KMS-11 (cell line): ENCODE measurements at regions not wholly inside any gene's neighbourhood (a gene's known extent, or its start where the extent isn't known, plus 50 kb on each side); places are given as distances from the start of the nearest gene placed in this dataset.

Experiments
- H2AFZ ChIP-seq: fragments of 200-600 bp; sonication (generic); 2 replicates; pipeline ENCODE4 v1.6.1; 2016; ENCODE audit warnings: antibody characterized with exemption, mixed run types, low read depth
- H3K27ac ChIP-seq: fragments of 200-600 bp; sonication (generic); 2 replicates; pipeline ENCODE4 v1.6.1; 2016; ENCODE audit warnings: mild to moderate bottlenecking, mixed run types
- H3K27me3 ChIP-seq: fragments of 200-600 bp; sonication (generic); 2 replicates; pipeline ENCODE4 v1.6.1; 2017; ENCODE audit warnings: mild to moderate bottlenecking, low read depth, mixed run types, moderate library complexity; ENCODE audit not compliant: insufficient read depth
- H3K36me3 ChIP-seq: fragments of 200-600 bp; sonication (generic); 2 replicates; pipeline ENCODE4 v1.6.1; 2017; ENCODE audit warnings: mild to moderate bottlenecking, mixed run types; ENCODE audit not compliant: insufficient read depth
- H3K4me1 ChIP-seq: fragments of 200-600 bp; sonication (generic); 2 replicates; pipeline ENCODE4 v1.6.1; 2016; ENCODE audit warnings: mild to moderate bottlenecking, low read depth, mixed run types; ENCODE audit not compliant: poor library complexity, severe bottlenecking
- H3K4me2 ChIP-seq: fragments of 200-600 bp; sonication (generic); 2 replicates; pipeline ENCODE4 v1.7.0; 2016; ENCODE audit warnings: mild to moderate bottlenecking, mixed run types
- H3K4me3 ChIP-seq: fragments of 200-600 bp; sonication (generic); IDR thresholded peaks from 2 replicates; pipeline ENCODE4 v1.6.1; 2017; ENCODE audit warnings: low read depth, low read length, mixed read lengths; ENCODE audit not compliant: insufficient read depth
- H3K79me2 ChIP-seq: fragments of 200-600 bp; sonication (generic); 2 replicates; pipeline ENCODE4 v1.6.1; 2016; ENCODE audit warnings: low read depth, mixed run types; ENCODE audit not compliant: insufficient read depth
- H3K9ac ChIP-seq: fragments of 200-600 bp; sonication (generic); 2 replicates; pipeline ENCODE4 v1.6.1; 2016; ENCODE audit warnings: mild to moderate bottlenecking, mixed run types
- H4K20me1 ChIP-seq: fragments of 200-600 bp; sonication (generic); 2 replicates; pipeline ENCODE4 v1.6.1; 2016; ENCODE audit warnings: mild to moderate bottlenecking, mixed run types; ENCODE audit not compliant: insufficient read depth
- CTCF ChIP-seq: fragments of 200-600 bp; sonication (generic); conservative IDR thresholded peaks from 2 replicates; pipeline ENCODE4 v1.6.1; 2017; ENCODE audit warnings: low read depth, mild to moderate bottlenecking, antibody characterized with exemption, low read length, moderate library complexity, mixed read lengths

DNA sequence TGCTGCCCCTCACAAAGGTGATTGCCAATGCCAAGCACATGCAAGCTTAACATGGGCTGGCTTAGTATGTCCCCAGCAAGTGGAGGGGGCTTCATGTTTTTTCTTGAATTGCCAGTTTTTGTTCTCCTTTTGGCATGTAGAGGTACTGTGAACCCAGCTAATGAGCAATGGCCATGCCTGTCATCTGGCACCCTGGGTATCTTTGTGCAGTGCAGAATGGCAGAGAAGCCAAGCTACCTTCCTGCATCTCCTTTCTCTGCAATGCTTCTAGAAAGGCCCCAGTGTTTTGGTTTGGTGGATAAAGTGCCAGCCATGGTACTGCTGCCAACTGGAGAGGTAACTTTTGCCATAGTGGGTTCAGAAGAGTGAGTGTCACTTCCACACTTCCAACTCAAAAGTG lies 576.9 kb downstream of the CMPK2 start:
- H3K4me1 ChIP-seq = no peaks in the 10 kb centered on the region
- no peak overlapping the region for H3K4me3 ChIP-seq
- H3K79me2 ChIP-seq = no peaks in the 10 kb centered on the region
- no peaks in the 10 kb centered on the region for H3K36me3 ChIP-seq
- no peaks in the 10 kb centered on the region for H3K27me3 ChIP-seq
- no peak for TF ChIP-seq CTCF
- H3K9ac ChIP-seq = no peak overlapping the region
- H3K4me2 ChIP-seq = no peak overlapping the region
- H4K20me1 ChIP-seq = no peaks in the 10 kb centered on the region
- no peak overlapping the region for H2AFZ ChIP-seq
- H3K27ac ChIP-seq = no peak overlapping the region

- Histone ChIP-seq H3K79me2 (no peaks in the 10 kb centered on the region), H3K27me3 (no peaks in the 10 kb centered on the region), H3K4me1 (no peaks in the 10 kb centered on the region), H3K4me3 (no peak overlapping the region), H2AFZ (no peak overlapping the region), H4K20me1 (no peaks in the 10 kb centered on the region), H3K36me3 (no peaks in the 10 kb centered on the region), H3K9ac (no peak overlapping the region), H3K4me2 (no peak overlapping the region), H3K27ac (no peak overlapping the region)
- TF ChIP-seq CTCF = no peak
Measured at GRCh38 chr2:6290217-6291015, 575.3 kb downstream of the CMPK2 start.

- no peak overlapping the region for H3K27ac ChIP-seq
- no peak overlapping the region for H2AFZ ChIP-seq
- H3K4me2 ChIP-seq = no peak overlapping the region
- no peaks in the 10 kb centered on the region for H3K27me3 ChIP-seq
- H3K79me2 ChIP-seq = no peaks in the 10 kb centered on the region
- H3K4me1 ChIP-seq = no peaks in the 10 kb centered on the region
- no peak for TF ChIP-seq CTCF
- H3K36me3 ChIP-seq = no peaks in the 10 kb centered on the region
- no peaks in the 10 kb centered on the region for H4K20me1 ChIP-seq
- no peak overlapping the region for H3K4me3 ChIP-seq
- H3K9ac ChIP-seq = no peak overlapping the region
Measured at GRCh38 chr2:6294791-6295190, 570.9 kb downstream of the CMPK2 start.

DNA sequence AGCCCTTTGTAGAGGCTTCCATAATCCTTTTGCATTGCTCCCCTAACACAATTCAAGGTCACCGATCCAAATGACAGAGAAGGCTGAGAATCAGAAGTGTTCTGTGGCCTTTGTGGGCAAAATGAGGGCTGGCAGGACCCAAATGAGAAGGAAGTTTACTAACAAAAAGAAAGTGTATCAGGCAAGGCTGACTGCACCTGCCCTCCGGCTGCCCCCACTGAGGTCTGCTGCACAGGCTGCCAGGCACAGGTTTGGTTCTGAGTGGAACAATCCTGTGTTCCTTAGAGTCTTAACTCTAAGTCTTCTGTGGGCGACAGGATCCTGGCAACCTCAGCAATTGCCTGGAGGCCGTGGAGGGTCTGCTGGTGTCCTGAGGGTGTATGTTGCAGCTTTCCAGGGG lies 568.5 kb downstream of the CMPK2 start:
- H4K20me1 ChIP-seq = no peaks in the 10 kb centered on the region
- no peak overlapping the region for H3K27ac ChIP-seq
- H3K27me3 ChIP-seq = no peaks in the 10 kb centered on the region
- H3K4me3 ChIP-seq = no peak overlapping the region
- H2AFZ ChIP-seq = no peak overlapping the region
- H3K36me3 ChIP-seq = no peaks in the 10 kb centered on the region
- H3K9ac ChIP-seq = no peak overlapping the region
- no peaks in the 10 kb centered on the region for H3K4me1 ChIP-seq
- no peaks in the 10 kb centered on the region for H3K79me2 ChIP-seq
- TF ChIP-seq CTCF = no peak
- no peak overlapping the region for H3K4me2 ChIP-seq
